OCI-LY7 (cell line): ENCODE measurements at regions not wholly inside any gene's neighbourhood (a gene's known extent, or its start where the extent isn't known, plus 50 kb on each side); places are given as distances from the start of the nearest gene placed in this dataset.

Source experiments
- BruUV-seq: library from RNA; stranded (reverse); fragments of 400-500 nt; replicated peaks from 2 replicates; lab custom pipeline; 2021; lab: Mats Ljungman, UMichigan
- CTCF ChIA-PET: fragments of 300-600 bp; sonication (Branson Sonifier 250); formaldehyde crosslinking; loops from one replicate; lab custom pipeline; 2022; ENCODE audit warnings: antibody characterized with exemption; ENCODE audit not compliant: unreplicated experiment; lab: Charles Lee
- POLR2A ChIA-PET: fragments of 300-600 bp; sonication (Branson Sonifier 250); formaldehyde crosslinking; loops from one replicate; lab custom pipeline; 2022; ENCODE audit warnings: antibody characterized with exemption; lab: Charles Lee
- DNase-seq: peaks from one replicate; pipeline ENCODE4 v3.0.0-alpha.2; 2015; ENCODE audit warnings: low spot score
- H2AFZ ChIP-seq: fragments of 200-600 bp; sonication (generic), shearing (Covaris generic); 2 replicates; pipeline ENCODE4 v1.6.1; 2014; ENCODE audit warnings: mild to moderate bottlenecking, antibody characterized with exemption, low read length, moderate library complexity
- H3K27ac ChIP-seq: fragments of 200-600 bp; sonication (generic); 2 replicates; pipeline ENCODE4 v1.5.1; 2014; ENCODE audit warnings: mixed run types, low read depth, mild to moderate bottlenecking, moderate library complexity, low read length, inconsistent platforms; ENCODE audit not compliant: poor library complexity, severe bottlenecking
- H3K36me3 ChIP-seq: fragments of 200-600 bp; sonication (generic); 2 replicates; pipeline ENCODE4 v1.6.1; 2014; ENCODE audit warnings: mild to moderate bottlenecking, antibody characterized with exemption, low read length, moderate library complexity, mixed read lengths; ENCODE audit not compliant: insufficient read depth
- H3K4me1 ChIP-seq: fragments of 200-600 bp; sonication (generic); 2 replicates; pipeline ENCODE4 v1.5.1; 2014; ENCODE audit warnings: mild to moderate bottlenecking, low read length; ENCODE audit not compliant: insufficient read depth, poor library complexity, severe bottlenecking
- H3K4me2 ChIP-seq: fragments of 200-600 bp; sonication (generic); 2 replicates; pipeline ENCODE4 v1.6.1; 2014; ENCODE audit warnings: mild to moderate bottlenecking, low read length
- H3K4me3 ChIP-seq: fragments of 200-600 bp; sonication (generic); 2 replicates; pipeline ENCODE4 v1.5.1; 2014; ENCODE audit warnings: mild to moderate bottlenecking, low read depth, low read length; ENCODE audit not compliant: poor library complexity, severe bottlenecking
- H3K79me2 ChIP-seq: fragments of 200-600 bp; sonication (generic); 2 replicates; pipeline ENCODE4 v1.6.1; 2016; ENCODE audit warnings: low read depth, mild to moderate bottlenecking, low read length, moderate library complexity, mixed read lengths; ENCODE audit not compliant: insufficient read depth
- H3K9me2 ChIP-seq: fragments of 200-600 bp; sonication (generic); 2 replicates; pipeline ENCODE4 v1.6.1; 2016; ENCODE audit warnings: mild to moderate bottlenecking, low read length, mixed read lengths; ENCODE audit not compliant: insufficient read depth
- H3K9me3 ChIP-seq: fragments of 200-600 bp; sonication (generic); 2 replicates; pipeline ENCODE4 v1.6.1; 2014; ENCODE audit warnings: mild to moderate bottlenecking, mixed run types, low read length, mixed read lengths
- H4K20me1 ChIP-seq: fragments of 200-600 bp; sonication (generic); 2 replicates; pipeline ENCODE4 v1.6.1; 2014; ENCODE audit warnings: mild to moderate bottlenecking, antibody characterized with exemption, low read length, moderate library complexity, mixed read lengths; ENCODE audit not compliant: insufficient read depth
- CTCF ChIP-seq: fragments of 200-600 bp; sonication (generic); conservative IDR thresholded peaks from 2 replicates; pipeline ENCODE4 v1.5.1; 2014; ENCODE audit warnings: mild to moderate bottlenecking, antibody characterized with exemption, low read length, moderate library complexity, mixed read lengths
- EZH2phosphoT487 ChIP-seq: fragments of 200-600 bp; sonication (generic); IDR thresholded peaks from 2 replicates; pipeline ENCODE4 v1.6.1; 2018; ENCODE audit warnings: low read depth, borderline replicate concordance, mild to moderate bottlenecking, mixed run types, antibody characterized with exemption, low read length, moderate library complexity, mixed read lengths
- intact Hi-C: fragments of 100-400 bp; cut with micrococcal nuclease; formaldehyde crosslinking; loops from one replicate; pipeline ENCODE4 v1.10.0; 2022; ENCODE audit not compliant: unreplicated experiment

DNA sequence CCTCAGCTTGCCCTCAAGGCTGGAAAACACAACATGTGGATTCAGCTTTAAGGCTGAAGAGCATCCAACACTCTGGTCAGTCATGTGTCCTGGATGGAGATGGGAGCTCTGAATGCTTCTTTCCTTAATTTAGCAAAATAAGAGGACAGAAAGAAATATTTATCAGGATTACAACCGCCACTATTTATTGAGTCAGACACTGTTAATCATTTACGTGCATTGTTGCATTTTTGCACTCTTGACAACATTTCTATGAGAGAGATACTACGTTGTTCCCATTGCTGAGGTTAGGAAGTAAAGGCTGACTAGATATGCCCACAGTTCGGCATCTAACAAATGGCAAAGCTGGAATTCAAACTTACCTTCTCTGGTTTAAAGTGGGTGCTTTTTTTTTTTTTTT is 101.8 kb upstream of the KMT2C start:
- ChIA-PET CTCF (no interaction called here), POLR2A (interaction anchor here (1.1 kb wide), 1 partner anchor 37 kb away, joined by 3 read pairs; no protein-coding TSS in a partner anchor)
- TF ChIP-seq CTCF (no peak), EZH2phosphoT487 (no peak)
- BruUV-seq: no TSS peak
- Histone ChIP-seq H3K4me3 (no peak overlapping the region), H3K36me3 (no peaks in the 10 kb centered on the region), H3K4me1 (no peaks in the 10 kb centered on the region), H3K79me2 (no peaks in the 10 kb centered on the region), H3K9me3 (no peaks in the 10 kb centered on the region), H4K20me1 (no peaks in the 10 kb centered on the region), H2AFZ (no peak overlapping the region), H3K9me2 (no peaks in the 10 kb centered on the region), H3K27ac (no peak overlapping the region), H3K4me2 (no peak overlapping the region)
- intact Hi-C loops: no loop called here
- no peak for DNase-seq

DNA sequence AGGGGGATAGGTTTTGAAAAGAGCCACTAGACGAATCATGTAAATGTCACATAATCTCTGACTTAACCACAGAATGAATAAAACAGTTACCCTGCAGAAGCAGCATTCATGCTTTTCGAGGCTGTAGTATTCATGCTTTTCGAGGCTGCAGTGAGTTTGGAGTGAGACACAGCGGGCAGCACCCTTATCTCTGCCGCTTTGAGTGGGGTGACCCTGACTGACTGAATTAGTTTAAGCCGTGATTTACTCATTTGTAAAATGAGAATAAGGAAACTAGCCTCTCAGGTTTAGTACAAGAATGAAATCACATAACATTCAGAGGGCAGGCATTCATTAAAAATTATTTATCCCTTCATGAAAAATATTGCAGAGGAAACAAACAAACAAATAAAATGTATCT is 92.8 kb upstream of the KMT2C start:
- no TSS peak for BruUV-seq
- ChIA-PET CTCF (no interaction called here), POLR2A (no interaction called here)
- no peaks in the 10 kb centered on the region for H3K36me3 ChIP-seq
- intact Hi-C loops: no loop called here
- no peaks in the 10 kb centered on the region for H3K4me1 ChIP-seq
- no peaks in the 10 kb centered on the region for H3K79me2 ChIP-seq
- no peaks in the 10 kb centered on the region for H3K9me2 ChIP-seq
- H4K20me1 ChIP-seq: no peaks in the 10 kb centered on the region
- no peak overlapping the region for H3K4me3 ChIP-seq
- H2AFZ ChIP-seq: no peak overlapping the region
- H3K27ac ChIP-seq: no peak overlapping the region
- no peak for TF ChIP-seq EZH2phosphoT487
- TF ChIP-seq CTCF: no peak
- no peaks in the 10 kb centered on the region for H3K9me3 ChIP-seq
- no peak for DNase-seq
- no peak overlapping the region for H3K4me2 ChIP-seq

DNA sequence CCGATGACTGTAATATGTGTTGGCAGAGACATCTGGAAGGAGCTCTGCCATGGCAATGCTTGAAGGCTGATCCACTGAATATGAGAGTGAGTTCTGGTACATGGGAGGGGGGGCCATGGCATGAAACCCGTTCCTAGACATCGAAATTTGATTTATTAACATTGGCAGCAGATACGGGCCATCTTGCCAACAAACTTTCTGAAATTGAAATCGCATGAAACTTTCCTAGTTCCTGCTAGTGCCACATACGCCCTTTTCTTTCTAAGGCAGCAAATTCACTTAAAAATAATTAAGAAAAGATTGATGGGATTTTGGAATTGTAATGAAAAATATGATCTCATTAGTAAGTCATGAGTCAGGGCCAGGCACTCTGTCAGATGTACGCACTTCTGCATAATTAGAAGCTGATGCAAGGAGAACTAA is 91.8 kb upstream of the KMT2C start:
- no peaks in the 10 kb centered on the region for H3K9me2 ChIP-seq
- H2AFZ ChIP-seq: no peak overlapping the region
- no peaks in the 10 kb centered on the region for H3K9me3 ChIP-seq
- TF ChIP-seq EZH2phosphoT487: no peak
- TF ChIP-seq CTCF: no peak
- no peaks in the 10 kb centered on the region for H3K79me2 ChIP-seq
- no peak overlapping the region for H3K27ac ChIP-seq
- POLR2A ChIA-PET: interaction anchor here (0.6 kb wide), 1 partner anchor 122 kb away, joined by 3 read pairs; no protein-coding TSS in a partner anchor
- intact Hi-C loops: no loop called here
- H4K20me1 ChIP-seq: no peaks in the 10 kb centered on the region
- DNase-seq: no peak
- H3K4me1 ChIP-seq: no peaks in the 10 kb centered on the region
- CTCF ChIA-PET: no interaction called here
- no peaks in the 10 kb centered on the region for H3K36me3 ChIP-seq
- BruUV-seq: no TSS peak
- no peak overlapping the region for H3K4me3 ChIP-seq
- no peak overlapping the region for H3K4me2 ChIP-seq
